Vagina (tissue), 2 donors: ENCODE measurements at regions not wholly inside any gene's neighbourhood (a gene's known extent, or its start where the extent isn't known, plus 50 kb on each side); places are given as distances from the start of the nearest gene placed in this dataset.

Experiments used
- DNase-seq, 2 donors: peaks; one replicate each; pipeline ENCODE4 v3.0.0-alpha.2; 2017; ENCODE audit errors: extremely low spot score in 2 of 2
- H3K27ac ChIP-seq: fragments of 200-600 bp; sonication (generic); one replicate; pipeline ENCODE4 v1.5.1; 2019
- H3K27me3 ChIP-seq: fragments of 200-600 bp; sonication (generic); one replicate; pipeline ENCODE4 v1.5.1; 2019
- H3K36me3 ChIP-seq, 2 donors: fragments of 200-600 bp; sonication (generic); one replicate each; pipeline ENCODE4 v1.5.1; 2017 to 2019
- H3K4me1 ChIP-seq: fragments of 200-600 bp; sonication (generic); one replicate; pipeline ENCODE4 v1.5.1; 2019
- H3K4me3 ChIP-seq, 2 donors: fragments of 200-600 bp; sonication (generic); 1 replicate in 1 of 2; 2 replicates in 1 of 2; pipeline ENCODE4 v1.5.1; 2016 to 2019
- H3K9me3 ChIP-seq: fragments of 200-600 bp; sonication (generic); one replicate; pipeline ENCODE4 v1.5.1; 2019
- POLR2A ChIP-seq, 2 donors: fragments of 450-650 bp; IDR thresholded peaks; one replicate each; pipeline ENCODE4 v1.6.1; 2017; ENCODE audit warnings: antibody characterized with exemption in 2 of 2, mild to moderate bottlenecking in 2 of 2, moderate library complexity in 2 of 2
- POLR2AphosphoS5 ChIP-seq, 2 donors: sonication (generic); formaldehyde crosslinking; IDR thresholded peaks; one replicate each; pipeline ENCODE4 v1.9.0; 2017; ENCODE audit warnings: antibody characterized with exemption in 2 of 2, mild to moderate bottlenecking in 2 of 2, low read depth in 1 of 2; ENCODE audit not compliant: insufficient read depth in 1 of 2
- intact Hi-C: fragments of 100-400 bp; cut with DNase I; formaldehyde crosslinking; loops from one replicate; pipeline ENCODE4 v1.15.1; 2023
- TF ChIP-seq, protein P1 (sequence below), 3 experiments: fragments of 450-650 bp in 2 of 3; fragments of 200-600 bp in 1 of 3; sonication (generic) in 1 of 3; IDR thresholded peaks; one replicate each; pipeline ENCODE4 v1.5.1; 2017 to 2019; ENCODE audit warnings: antibody characterized with exemption in 3 of 3, mild to moderate bottlenecking in 2 of 3, moderate library complexity in 2 of 3

DNA sequence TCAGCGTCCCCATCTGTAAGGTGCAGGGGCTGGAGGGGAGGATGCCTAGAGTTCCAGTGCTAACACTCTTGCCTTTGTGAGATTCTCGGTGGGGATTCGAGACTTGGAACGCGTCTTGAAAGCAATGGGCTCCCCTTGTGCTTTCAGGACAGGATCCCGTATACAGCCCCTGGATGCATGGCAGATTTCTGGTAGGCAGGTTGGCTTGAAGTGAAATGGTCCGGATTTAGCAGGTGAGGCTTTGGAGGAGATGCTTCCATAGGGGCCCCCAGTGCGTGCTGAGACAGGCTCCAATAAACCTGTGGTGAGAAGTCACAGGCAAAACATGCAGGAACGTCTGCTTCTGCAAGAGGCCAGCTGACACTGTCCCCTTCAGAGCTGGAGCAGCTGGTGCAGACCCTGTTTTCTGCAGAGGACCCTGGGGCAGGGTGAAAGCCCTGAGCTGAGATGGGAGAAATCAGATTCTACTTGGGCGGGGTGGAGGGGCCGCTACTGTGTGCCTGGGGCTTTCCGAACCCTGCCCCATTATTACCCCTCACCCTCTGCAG, 270.4 kb downstream of the PTPRU start:
- H3K4me3 ChIP-seq: no peak overlapping the region
- peak in 1 of 2 donors; percentile 79 for DNase-seq
- peaks cover 23% of the 10 kb centered on the region for H3K4me1 ChIP-seq
- H3K9me3 ChIP-seq: no peaks in the 10 kb centered on the region
- no peak overlapping the region for H3K27ac ChIP-seq
- H3K36me3 ChIP-seq: no peaks in the 10 kb centered on the region
- H3K27me3 ChIP-seq: no peaks in the 10 kb centered on the region
- intact Hi-C loops: no loop called here
- TF ChIP-seq, protein P1, sequence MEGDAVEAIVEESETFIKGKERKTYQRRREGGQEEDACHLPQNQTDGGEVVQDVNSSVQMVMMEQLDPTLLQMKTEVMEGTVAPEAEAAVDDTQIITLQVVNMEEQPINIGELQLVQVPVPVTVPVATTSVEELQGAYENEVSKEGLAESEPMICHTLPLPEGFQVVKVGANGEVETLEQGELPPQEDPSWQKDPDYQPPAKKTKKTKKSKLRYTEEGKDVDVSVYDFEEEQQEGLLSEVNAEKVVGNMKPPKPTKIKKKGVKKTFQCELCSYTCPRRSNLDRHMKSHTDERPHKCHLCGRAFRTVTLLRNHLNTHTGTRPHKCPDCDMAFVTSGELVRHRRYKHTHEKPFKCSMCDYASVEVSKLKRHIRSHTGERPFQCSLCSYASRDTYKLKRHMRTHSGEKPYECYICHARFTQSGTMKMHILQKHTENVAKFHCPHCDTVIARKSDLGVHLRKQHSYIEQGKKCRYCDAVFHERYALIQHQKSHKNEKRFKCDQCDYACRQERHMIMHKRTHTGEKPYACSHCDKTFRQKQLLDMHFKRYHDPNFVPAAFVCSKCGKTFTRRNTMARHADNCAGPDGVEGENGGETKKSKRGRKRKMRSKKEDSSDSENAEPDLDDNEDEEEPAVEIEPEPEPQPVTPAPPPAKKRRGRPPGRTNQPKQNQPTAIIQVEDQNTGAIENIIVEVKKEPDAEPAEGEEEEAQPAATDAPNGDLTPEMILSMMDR (IDR thresholded peaks at IDR 0.05): no peak
- TF ChIP-seq POLR2AphosphoS5 (IDR thresholded peaks at IDR 0.05; ENCODE audit: insufficient read depth in 1 of 2, low read depth in 1 of 2): no peak
- TF ChIP-seq POLR2A (IDR thresholded peaks at IDR 0.05): no peak

DNA sequence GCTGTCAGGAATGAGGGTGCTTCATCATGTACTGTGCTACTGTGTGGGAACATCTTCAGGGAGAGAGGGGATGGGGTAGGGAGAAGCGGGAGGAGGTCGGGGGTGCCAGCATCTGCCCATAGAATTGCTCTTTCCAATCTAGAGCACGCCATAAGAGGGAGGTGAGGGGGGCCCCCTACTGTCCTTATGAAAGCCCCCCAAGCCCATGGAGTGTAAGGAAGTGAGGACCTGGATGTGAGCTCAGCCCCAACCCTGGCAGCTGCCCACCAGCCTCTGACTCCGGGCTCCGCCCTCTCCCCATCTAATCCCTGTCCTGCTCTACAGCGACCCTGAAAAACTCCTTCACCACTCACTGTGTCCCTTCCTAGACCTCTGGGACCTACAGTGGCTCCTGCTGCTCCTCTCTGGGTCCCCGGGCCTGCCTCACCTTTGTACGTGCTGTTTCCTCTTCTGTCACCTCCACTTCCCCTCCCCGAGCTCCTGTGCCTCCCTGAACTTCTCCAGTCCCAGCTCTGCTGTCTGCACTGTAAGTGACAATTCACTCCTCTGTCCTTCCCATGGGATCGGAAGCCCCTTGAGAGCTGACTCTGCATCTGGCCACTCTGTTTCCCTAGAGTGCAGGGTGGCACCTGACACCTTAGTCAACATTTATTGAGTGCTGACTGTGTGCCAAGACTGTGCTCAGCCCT, 269.4 kb downstream of the PTPRU start:
- no peaks in the 10 kb centered on the region for H3K9me3 ChIP-seq
- H3K27me3 ChIP-seq: no peaks in the 10 kb centered on the region
- intact Hi-C loops: no loop called here
- H3K4me3 ChIP-seq: no peak overlapping the region
- peak in 1 of 2 donors; percentile 84 for DNase-seq
- H3K27ac ChIP-seq: no peak overlapping the region
- no peaks in the 10 kb centered on the region for H3K36me3 ChIP-seq
- no peak for TF ChIP-seq POLR2AphosphoS5 (IDR thresholded peaks at IDR 0.05; ENCODE audit: insufficient read depth in 1 of 2, low read depth in 1 of 2)
- TF ChIP-seq, protein P1 (IDR thresholded peaks at IDR 0.05): no peak
- H3K4me1 ChIP-seq: peaks cover 23% of the 10 kb centered on the region

DNA sequence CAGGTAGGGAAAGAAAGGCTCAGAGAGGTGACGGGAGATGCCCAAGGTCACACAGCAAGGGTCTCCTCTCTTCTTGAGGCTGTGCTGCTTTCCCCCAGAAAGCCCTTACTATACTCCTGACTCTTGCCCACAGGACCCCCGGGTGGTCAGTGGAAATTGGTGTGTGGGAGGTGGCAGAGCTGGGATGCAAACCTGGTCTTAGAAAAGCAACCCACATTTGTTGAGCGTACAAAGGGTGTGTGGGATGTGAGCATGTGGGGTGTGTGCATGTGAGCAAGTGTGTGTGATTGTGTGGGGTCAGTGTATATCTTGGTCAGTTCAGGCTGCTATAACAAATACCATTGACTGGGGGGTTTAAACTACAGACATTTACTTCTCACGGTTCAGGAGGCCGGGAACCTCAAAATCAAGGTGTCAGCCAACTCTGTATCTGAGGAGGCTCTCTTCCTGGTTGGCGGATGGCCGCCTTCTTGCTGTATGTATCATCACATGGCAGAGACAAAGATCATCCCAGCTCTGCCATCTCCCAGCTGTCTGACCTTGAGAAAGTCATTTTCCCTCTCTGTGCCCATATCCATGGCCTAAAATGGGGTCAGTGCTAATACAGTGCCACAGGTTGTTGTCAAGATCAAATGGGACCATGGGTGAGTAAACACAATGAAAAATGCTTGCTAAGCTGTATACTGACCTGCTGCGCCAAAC, 268.5 kb downstream of the PTPRU start:
- intact Hi-C loops: no loop called here
- Histone ChIP-seq H3K9me3 (no peaks in the 10 kb centered on the region), H3K4me1 (peaks cover 23% of the 10 kb centered on the region), H3K4me3 (no peak overlapping the region), H3K27me3 (no peaks in the 10 kb centered on the region), H3K36me3 (no peaks in the 10 kb centered on the region), H3K27ac (peak overlapping the region; percentile 68)
- peak in 1 of 2 donors; percentile 70 for DNase-seq
- TF ChIP-seq, protein P1 (IDR thresholded peaks at IDR 0.05): no peak
- TF ChIP-seq POLR2AphosphoS5 (IDR thresholded peaks at IDR 0.05; ENCODE audit: insufficient read depth in 1 of 2, low read depth in 1 of 2) (no peak), POLR2A (IDR thresholded peaks at IDR 0.05) (no peak)

DNA sequence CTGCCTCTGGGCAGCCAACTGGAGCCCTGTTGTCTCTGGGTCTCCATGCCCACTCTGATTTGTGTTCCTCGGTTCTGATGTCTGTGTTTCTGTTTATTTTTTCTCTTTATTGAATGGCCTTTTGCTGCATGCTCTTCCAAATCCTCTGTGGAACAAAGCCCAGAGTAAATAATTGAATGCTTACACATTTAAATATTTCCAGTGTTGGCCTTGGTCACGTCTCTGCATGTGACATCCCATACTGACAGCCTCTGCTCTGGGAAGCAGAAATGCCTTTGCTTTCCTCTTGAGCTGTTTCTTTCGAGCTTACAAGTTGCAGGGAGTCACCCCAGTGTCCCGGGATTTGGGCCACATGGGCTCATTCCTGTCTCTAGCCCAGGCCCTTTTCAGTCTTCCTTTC, 267.9 kb downstream of the PTPRU start:
- H3K27me3 ChIP-seq: no peaks in the 10 kb centered on the region
- peak overlapping the region; percentile 68 for H3K27ac ChIP-seq
- TF ChIP-seq POLR2AphosphoS5 (IDR thresholded peaks at IDR 0.05; ENCODE audit: insufficient read depth in 1 of 2, low read depth in 1 of 2): no peak
- TF ChIP-seq, protein P1 (IDR thresholded peaks at IDR 0.05): no peak
- no peak for TF ChIP-seq POLR2A (IDR thresholded peaks at IDR 0.05)
- intact Hi-C loops: no loop called here
- no peaks in the 10 kb centered on the region for H3K36me3 ChIP-seq
- peak in 1 of 2 donors; percentile 55 for DNase-seq
- peaks cover 23% of the 10 kb centered on the region for H3K4me1 ChIP-seq
- no peaks in the 10 kb centered on the region for H3K9me3 ChIP-seq
- no peak overlapping the region for H3K4me3 ChIP-seq
